ENCODE measurements at regions not wholly inside any gene's neighbourhood (a gene's known extent, or its start where the extent isn't known, plus 50 kb on each side); places are given as distances from the start of the nearest gene placed in this dataset.

DNA sequence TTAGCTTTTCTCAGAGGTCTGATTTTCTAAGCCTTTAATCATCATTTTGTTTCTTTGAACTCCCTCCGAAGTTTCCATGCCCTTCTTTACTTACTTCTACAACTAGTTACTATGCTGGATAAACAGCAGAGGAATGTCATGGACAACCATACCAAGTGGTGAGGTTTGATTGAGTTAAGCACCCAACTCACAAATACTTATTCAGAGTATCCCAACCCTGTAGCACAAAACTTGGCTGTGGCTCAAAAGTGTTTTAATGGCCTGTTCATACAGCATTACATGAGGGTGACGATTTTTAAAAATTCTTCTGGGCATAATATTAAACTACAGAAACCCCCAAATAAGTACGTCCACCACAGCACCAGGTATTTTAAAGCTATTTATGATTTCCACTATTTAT, 946.8 kb upstream of the SOX9 start:
- TF ChIP-seq, protein P1, sequence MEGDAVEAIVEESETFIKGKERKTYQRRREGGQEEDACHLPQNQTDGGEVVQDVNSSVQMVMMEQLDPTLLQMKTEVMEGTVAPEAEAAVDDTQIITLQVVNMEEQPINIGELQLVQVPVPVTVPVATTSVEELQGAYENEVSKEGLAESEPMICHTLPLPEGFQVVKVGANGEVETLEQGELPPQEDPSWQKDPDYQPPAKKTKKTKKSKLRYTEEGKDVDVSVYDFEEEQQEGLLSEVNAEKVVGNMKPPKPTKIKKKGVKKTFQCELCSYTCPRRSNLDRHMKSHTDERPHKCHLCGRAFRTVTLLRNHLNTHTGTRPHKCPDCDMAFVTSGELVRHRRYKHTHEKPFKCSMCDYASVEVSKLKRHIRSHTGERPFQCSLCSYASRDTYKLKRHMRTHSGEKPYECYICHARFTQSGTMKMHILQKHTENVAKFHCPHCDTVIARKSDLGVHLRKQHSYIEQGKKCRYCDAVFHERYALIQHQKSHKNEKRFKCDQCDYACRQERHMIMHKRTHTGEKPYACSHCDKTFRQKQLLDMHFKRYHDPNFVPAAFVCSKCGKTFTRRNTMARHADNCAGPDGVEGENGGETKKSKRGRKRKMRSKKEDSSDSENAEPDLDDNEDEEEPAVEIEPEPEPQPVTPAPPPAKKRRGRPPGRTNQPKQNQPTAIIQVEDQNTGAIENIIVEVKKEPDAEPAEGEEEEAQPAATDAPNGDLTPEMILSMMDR (conservative IDR thresholded peaks at IDR 0.05; ENCODE audit: low read length), result no peak
- TF ChIP-seq EZH2phosphoT487 (IDR thresholded peaks at IDR 0.05; ENCODE audit: borderline replicate concordance), result no peak

All from Loucy (cell line).